ENCODE measurements at regions not wholly inside any gene's neighbourhood (a gene's known extent, or its start where the extent isn't known, plus 50 kb on each side); places are given as distances from the start of the nearest gene placed in this dataset.

- no peaks in the 10 kb centered on the region for H4K20me1 ChIP-seq (ENCODE audit: control insufficient read depth, insufficient read depth, low read depth, low read length)
- no peaks in the 10 kb centered on the region for H3K79me2 ChIP-seq (ENCODE audit: control insufficient read depth, low read length)
- no peaks in the 10 kb centered on the region for H3K9me3 ChIP-seq (ENCODE audit: control insufficient read depth, insufficient read depth, low read length)
- H3K4me2 ChIP-seq (ENCODE audit: low read length): no peak overlapping the region
- TF ChIP-seq CTCF (IDR thresholded peaks at IDR 0.05; ENCODE audit: low read depth, low read length, poor library complexity, severe bottlenecking): no peak
- no peaks in the 10 kb centered on the region for H3K4me1 ChIP-seq (ENCODE audit: control insufficient read depth, low read length)
- H3K27ac ChIP-seq (ENCODE audit: low read depth, low read length): no peak overlapping the region
- no peak overlapping the region for H3K4me3 ChIP-seq (ENCODE audit: low read length)
- H3F3A ChIP-seq (ENCODE audit: control insufficient read depth, insufficient read depth): no peaks in the 10 kb centered on the region
- H3K36me3 ChIP-seq (ENCODE audit: control insufficient read depth, low read length): no peaks in the 10 kb centered on the region
- H3K27me3 ChIP-seq (ENCODE audit: control insufficient read depth, low read length): no peaks in the 10 kb centered on the region
- H3K9me2 ChIP-seq (replicated peaks; ENCODE audit: control insufficient read depth, low read length): no peaks in the 10 kb centered on the region
These were observed 186.3 kb upstream of the GSE1 start for GRCh38 chr16:85426806-85427205.

- no peaks in the 10 kb centered on the region for H3K9me3 ChIP-seq (ENCODE audit: control insufficient read depth, insufficient read depth, low read length)
- no peaks in the 10 kb centered on the region for H4K20me1 ChIP-seq (ENCODE audit: control insufficient read depth, insufficient read depth, low read depth, low read length)
- TF ChIP-seq EZH2phosphoT487 (IDR thresholded peaks at IDR 0.05; ENCODE audit: borderline replicate concordance, low read length) (no peak), CTCF (IDR thresholded peaks at IDR 0.05; ENCODE audit: low read depth, low read length, poor library complexity, severe bottlenecking) (peak; percentile 50)
- no peak overlapping the region for H3K27ac ChIP-seq (ENCODE audit: low read depth, low read length)
- H3K27me3 ChIP-seq (ENCODE audit: control insufficient read depth, low read length): peaks cover 5% of the 10 kb centered on the region; the same call in 1 of the 2 replicates
- no peaks in the 10 kb centered on the region for H3K36me3 ChIP-seq (ENCODE audit: control insufficient read depth, low read length)
- H3K4me1 ChIP-seq (ENCODE audit: control insufficient read depth, low read length): no peaks in the 10 kb centered on the region
- H3F3A ChIP-seq (ENCODE audit: control insufficient read depth, insufficient read depth): no peaks in the 10 kb centered on the region
- no peaks in the 10 kb centered on the region for H3K9me2 ChIP-seq (replicated peaks; ENCODE audit: control insufficient read depth, low read length)
- H3K79me2 ChIP-seq (ENCODE audit: control insufficient read depth, low read length): no peaks in the 10 kb centered on the region
- H3K4me2 ChIP-seq (ENCODE audit: low read length): no peak overlapping the region
- no peak overlapping the region for H3K4me3 ChIP-seq (ENCODE audit: low read length)
These were observed 184.8 kb upstream of the GSE1 start for GRCh38 chr16:85428168-85428898.

- no peaks in the 10 kb centered on the region for H3K9me2 ChIP-seq (replicated peaks; ENCODE audit: control insufficient read depth, low read length)
- peaks cover 6% of the 10 kb centered on the region; the same call in 1 of the 2 replicates for H3K27me3 ChIP-seq (ENCODE audit: control insufficient read depth, low read length)
- H3K9me3 ChIP-seq (ENCODE audit: control insufficient read depth, insufficient read depth, low read length): no peaks in the 10 kb centered on the region
- TF ChIP-seq EZH2phosphoT487 (IDR thresholded peaks at IDR 0.05; ENCODE audit: borderline replicate concordance, low read length) (no peak), CTCF (IDR thresholded peaks at IDR 0.05; ENCODE audit: low read depth, low read length, poor library complexity, severe bottlenecking) (no peak)
- no peaks in the 10 kb centered on the region for H3K36me3 ChIP-seq (ENCODE audit: control insufficient read depth, low read length)
- no peak overlapping the region for H3K4me2 ChIP-seq (ENCODE audit: low read length)
- no peaks in the 10 kb centered on the region for H3K79me2 ChIP-seq (ENCODE audit: control insufficient read depth, low read length)
- no peaks in the 10 kb centered on the region for H3F3A ChIP-seq (ENCODE audit: control insufficient read depth, insufficient read depth)
- H3K4me3 ChIP-seq (ENCODE audit: low read length): no peak overlapping the region
- no peaks in the 10 kb centered on the region for H4K20me1 ChIP-seq (ENCODE audit: control insufficient read depth, insufficient read depth, low read depth, low read length)
- no peaks in the 10 kb centered on the region for H3K4me1 ChIP-seq (ENCODE audit: control insufficient read depth, low read length)
- H3K27ac ChIP-seq (ENCODE audit: low read depth, low read length): no peak overlapping the region
These were observed 184.0 kb upstream of the GSE1 start for GRCh38 chr16:85428899-85429775.
